HG03139 (cell line): ENCODE measurements at regions not wholly inside any gene's neighbourhood (a gene's known extent, or its start where the extent isn't known, plus 50 kb on each side); places are given as distances from the start of the nearest gene placed in this dataset.

Experiments
- ATAC-seq: cut with Tn5 transposase; IDR thresholded peaks from one replicate; pipeline ENCODE4 v1.9.1; 2021; ENCODE audit not compliant: unreplicated experiment

DNA sequence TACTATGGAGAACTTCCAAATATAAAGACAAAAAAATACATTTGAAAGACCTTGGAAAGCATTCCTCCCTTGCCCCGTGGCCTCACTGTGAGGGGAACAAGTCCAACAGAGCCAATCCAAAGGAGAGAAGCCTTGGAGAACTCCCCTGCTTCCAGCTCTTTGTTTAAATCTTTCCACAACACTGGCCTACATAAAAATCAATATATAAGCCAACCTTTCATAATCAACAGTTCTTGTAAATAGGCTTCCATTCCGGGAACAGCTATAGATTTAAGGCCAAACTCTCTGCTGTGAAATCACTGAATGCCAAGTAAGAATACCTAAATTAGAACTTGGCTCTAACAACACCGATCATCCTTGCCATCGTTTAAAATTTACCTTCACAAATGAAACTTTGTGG, 242.1 kb downstream of the HACE1 start:
- ATAC-seq: no peak

DNA sequence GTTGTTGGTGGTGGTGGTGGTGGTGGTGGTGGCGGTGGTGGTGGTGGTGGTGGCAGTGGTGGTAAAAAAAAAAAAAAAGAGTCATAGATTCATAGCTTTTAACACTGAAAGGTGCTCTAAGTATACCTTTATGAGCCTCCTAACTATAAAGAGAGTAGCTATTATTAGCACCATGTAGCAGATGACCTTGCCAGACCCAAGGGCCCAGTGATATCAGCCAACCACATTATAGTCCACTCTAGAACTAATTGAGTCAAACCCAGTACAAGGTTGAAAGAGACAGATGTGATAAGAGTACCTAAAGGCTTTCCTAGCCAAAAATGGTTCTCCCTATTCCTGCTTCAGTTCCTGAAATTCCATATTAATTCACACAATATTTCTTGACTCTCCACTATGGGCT, 245.3 kb downstream of the HACE1 start:
- no peak for ATAC-seq

DNA sequence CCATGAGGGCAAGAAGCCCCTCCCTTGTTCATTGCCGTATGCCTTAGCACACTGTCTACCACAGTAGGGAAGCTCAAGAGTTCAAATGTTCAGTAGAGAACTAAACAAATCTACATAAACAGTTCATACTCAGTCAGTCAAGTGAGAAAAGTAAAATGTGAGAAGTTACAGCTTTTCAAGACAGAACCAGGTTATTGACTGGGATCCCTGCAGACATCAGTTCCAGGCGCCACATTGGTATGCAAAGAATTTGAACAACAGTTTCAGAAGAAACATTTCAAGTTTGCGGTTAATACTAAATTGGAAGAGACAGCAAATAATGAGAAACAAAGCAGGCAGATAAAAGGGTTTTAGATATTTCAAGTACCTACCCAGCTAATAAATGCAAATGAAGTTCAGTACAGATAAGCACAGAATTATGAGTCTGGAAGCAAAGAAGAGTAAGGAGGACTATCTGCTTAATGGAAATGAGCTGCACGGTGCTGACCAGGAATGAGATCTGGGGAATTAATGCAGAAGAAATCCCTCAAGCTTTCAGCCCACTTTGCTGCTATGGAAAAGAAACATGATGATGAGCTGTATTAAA, 246.2 kb downstream of the HACE1 start:
- no peak for ATAC-seq

DNA sequence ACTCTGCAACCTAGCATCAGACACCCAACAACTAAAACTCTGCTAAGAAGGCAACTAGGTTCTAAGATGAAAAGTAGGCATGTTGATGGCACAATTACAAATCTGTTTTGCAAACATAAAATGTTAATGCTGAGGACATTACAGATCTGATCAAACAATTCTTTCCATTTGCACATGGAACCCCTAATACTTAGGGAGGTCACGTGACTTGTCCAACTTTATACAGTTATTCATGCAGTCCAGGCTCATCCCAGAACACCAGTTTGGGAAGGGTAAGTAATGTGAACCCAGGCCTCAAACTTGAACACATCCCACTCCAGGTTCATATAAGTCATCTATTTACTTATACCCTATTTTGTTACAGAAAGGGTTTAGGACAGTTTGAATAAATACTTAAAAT, 247.2 kb downstream of the HACE1 start:
- no peak for ATAC-seq

DNA sequence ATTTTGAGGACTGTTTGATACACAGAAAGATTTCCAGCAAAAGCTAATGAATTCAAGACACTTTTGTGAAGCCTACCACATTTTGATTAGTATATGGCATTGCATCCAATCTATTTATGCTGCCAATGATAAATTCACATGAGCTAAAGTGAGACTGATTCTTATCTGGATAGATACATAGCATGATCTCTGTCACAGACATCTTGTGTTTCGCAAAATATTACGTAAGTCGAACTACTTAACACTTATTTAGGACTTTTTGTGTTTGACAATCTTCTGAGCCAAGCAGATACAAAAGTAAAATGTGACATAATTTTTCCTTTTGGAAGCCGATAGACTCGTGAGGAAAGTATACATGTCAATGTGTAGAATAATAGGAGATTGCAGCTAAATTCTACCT, 251.6 kb downstream of the HACE1 start:
- no peak for ATAC-seq

DNA sequence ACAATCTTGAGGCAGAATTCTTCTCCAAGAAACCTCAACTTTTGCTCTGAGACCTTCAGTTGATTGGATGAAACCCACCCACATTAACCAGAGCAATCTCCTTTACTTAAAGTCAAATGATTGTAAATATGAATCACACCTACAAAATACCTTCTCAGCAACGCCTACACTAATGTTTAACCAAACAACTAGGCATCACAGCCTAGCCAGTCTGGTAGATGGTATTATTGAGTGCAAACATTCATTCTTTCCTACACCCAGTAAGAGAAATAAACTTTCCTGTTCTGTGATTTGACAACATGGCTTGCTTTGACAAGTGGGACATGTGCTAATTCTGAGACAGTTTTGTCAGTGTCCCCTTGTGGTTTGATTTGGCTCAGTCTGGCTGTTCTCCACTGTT, 252.2 kb downstream of the HACE1 start:
- ATAC-seq: no peak

DNA sequence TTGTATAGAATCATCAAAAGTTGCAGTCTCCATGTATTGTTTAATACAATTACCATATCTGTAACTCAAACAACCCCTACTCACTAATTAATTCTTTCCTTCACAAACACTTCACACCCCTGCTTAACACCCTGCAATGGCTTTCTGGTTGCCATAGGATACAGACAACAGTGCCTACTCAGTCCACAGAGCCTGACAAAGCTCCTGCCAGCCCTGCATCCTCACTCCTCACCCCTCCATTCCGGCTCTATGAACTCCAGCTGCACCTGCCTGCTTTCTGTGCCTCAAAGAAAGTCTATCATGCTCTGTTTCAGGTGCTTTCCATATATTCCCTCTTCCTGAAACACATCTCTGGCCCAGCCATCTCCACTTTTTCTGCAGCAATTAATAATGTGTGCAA, 253.4 kb downstream of the HACE1 start:
- ATAC-seq: no peak

DNA sequence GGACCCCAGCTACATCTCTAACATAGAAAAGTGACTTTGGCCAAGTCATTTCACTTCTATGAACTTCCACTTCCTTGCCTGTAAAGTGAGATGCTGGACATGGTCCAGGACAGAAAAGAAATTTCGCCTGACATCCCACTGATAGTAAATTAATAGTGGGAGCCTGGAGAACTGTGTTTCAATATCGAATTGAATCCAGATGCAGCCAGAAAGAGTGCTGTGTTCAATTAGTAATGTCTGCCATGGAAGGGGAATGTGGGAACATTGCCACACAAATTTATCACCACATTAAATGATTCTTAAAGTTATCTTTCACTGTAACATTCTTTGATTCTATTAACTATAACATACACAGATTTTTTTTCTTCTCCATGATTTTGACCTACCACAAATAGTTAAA, 255.0 kb downstream of the HACE1 start:
- no peak for ATAC-seq

DNA sequence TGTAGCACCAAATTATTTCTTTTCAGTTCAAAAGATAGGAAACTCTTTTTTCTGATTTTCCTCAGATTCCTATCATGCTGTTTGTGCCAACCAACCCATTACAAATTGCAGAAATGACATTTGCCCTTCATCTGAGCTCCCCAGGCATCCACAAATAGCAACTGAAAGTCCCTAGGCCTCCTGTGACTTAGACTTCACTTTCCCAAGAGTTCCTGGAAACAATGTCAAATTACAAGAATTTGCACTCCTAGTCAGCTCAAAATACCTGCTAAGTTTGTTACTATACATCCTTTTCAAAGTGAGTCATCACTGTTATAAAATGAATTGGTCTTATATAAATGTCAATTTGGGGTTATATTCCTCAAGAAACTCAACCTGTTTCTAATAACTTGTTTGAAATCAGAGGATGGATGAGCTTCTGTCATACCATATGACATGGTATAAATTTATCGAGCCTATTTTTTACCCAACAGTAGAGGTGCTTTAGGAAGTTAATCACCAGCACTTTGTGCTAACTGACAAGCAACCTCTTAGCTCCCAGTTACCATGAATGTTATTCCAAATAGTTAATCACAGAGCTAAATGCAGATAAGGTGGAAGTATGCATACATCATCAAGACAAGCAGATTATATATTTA, 256.5 kb downstream of the HACE1 start:
- no peak for ATAC-seq

DNA sequence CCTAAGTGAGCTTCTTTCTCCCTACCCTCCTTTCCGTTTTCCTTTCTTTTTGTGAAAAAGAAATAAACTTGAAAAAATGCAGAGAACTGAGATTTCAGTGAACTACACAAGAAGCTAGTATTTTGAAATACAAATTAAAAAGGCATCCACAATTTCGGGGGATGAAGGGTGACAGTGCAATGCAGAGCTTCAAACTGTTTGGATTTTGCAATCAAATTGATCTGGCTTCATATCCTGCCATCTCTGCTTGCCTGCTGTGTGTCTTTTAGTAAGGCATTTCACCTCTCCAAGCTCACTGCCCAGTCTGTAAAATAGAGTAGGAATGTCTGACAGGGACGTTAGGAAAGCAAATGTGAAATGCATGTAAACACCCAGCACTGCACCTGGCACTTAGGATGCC, 258.0 kb downstream of the HACE1 start:
- ATAC-seq: no peak

DNA sequence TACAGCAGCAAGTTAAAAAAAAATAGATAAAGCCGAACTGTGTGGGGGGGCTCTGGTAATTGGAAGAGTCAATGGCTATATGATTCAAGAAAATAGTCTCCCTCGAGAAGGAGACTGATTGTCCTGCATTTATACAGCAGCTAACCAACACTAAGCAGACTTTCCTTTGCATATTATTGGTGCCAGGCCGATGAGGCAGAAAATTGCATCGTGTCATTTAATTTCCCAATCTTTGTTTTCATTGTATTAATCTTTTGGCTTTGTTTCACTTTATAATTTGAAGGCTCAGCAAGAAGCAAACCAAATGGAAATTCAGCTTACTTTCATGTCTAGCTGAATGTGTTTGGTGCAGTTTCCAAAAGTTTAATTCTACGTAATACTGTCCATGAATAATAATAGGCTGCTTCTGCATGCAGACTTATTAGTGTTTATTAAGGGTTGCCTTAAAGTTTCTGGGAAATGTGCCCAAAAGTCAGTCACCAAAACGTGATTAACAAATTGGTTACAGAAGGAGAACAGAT, 258.5 kb downstream of the HACE1 start:
- no peak for ATAC-seq

DNA sequence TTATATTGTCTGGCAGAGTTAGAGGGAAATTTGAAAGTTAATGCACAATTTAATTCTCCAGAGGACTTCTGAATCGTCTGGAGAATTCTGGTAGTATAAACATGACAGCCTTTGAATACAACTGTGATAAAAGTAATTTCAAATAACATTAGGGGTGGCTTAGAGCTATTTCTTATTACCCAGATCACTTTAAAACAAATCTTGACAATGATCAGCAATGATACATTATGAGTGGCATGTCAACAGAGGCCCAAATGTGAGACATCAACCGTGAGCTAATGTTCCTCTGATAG, 259.1 kb downstream of the HACE1 start:
- ATAC-seq: no peak

DNA sequence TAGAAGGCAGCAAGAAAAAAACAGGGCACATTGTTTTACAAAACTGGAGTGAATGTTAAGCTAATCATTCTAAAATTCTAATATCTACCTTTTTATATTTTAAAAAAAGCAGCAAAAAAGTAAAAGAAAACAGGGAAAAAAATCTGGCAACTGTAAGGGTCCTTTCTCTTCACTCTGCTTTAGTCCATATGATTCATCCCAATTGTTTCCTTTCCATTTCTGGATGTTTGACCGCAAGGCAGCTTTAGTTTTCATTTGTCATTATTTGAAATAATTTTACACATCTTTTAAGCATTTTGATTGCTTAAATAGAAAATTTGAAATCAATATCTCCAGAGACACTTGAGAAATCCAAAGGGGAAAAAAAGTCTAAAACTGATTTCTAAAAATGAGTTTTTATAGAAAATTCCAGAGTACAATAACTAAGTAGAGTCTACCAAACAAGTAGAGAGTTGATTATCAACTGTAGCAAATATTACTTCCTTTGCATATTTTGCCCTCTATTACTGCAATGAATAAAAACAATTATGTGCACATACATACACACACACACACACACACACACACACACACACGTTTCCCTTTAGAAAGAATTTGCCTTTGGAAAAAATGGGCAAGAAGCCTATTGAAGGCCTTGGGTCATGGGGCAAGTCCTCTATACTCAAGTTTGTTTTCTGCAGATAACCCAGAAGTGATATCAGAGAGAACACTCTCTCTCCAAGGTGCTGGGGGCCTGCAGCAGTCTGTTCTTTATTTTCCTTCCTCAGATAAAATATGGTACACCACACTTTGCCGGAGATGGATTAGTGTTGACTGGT, 259.7 kb downstream of the HACE1 start:
- ATAC-seq: no peak

DNA sequence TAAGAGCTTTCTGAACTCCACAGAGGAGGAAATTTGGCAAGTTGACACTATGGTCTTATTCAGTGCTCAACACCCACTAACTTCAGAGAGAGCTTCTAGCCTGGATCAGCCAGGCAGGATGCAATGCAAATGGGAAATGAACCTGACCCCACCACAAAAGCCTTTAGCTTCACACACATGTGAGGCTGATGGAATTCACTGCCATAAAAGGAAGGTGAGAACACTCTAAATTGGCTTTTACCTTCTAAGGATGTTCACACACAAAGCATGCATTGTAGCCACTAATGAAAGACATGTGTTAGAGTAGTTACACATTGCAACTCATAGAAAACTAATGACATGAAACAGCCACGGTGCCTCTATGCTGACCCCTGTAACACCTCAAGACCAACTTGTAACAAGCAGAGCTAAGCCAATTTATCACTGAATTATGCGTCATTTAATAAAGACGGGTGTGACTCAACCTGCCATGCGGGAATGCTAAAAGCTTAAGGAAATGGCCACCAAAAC, 262.1 kb downstream of the HACE1 start:
- ATAC-seq: no peak

DNA sequence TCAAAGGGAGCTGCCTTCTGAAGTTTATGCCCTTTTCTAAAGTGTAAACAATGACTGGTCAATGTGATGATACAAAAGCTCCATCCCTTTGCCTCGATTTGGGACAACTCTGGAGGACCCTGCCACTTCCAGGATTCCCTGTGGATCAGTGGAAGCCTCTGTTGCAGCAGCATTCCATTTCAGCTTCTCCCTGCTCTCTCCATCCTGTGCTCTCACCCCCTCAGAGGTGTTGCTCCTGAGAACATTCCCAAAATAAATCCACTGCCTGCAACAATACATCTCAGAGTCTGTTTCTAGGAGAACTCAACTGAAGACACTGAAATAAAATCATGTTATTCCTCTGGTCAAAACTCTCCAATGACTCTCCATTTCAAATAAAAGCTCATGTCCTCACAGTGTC, 263.6 kb downstream of the HACE1 start:
- no peak for ATAC-seq

DNA sequence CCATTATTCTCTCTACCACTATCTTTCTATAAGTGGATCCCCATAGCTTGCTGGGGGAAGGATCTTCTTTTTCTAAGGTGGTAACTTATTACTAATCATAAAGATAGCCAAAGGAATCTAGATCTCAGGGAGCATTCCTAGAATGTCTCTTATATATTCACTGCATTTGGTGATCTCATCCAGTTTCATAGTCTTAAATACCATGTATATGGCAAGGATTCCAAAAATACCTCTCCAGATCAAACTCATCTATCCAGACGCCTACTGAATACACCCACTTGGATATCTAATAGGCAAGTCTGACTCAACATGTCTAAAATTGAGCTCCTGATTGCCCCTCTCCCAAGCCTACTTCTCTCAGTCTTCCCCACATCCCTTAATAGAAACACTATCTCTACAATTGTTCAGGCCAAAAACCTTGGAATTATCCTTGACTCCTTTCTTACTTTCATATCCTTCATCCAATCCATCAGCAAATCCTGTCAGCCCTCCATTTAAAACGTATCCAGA, 264.4 kb downstream of the HACE1 start:
- ATAC-seq: no peak

DNA sequence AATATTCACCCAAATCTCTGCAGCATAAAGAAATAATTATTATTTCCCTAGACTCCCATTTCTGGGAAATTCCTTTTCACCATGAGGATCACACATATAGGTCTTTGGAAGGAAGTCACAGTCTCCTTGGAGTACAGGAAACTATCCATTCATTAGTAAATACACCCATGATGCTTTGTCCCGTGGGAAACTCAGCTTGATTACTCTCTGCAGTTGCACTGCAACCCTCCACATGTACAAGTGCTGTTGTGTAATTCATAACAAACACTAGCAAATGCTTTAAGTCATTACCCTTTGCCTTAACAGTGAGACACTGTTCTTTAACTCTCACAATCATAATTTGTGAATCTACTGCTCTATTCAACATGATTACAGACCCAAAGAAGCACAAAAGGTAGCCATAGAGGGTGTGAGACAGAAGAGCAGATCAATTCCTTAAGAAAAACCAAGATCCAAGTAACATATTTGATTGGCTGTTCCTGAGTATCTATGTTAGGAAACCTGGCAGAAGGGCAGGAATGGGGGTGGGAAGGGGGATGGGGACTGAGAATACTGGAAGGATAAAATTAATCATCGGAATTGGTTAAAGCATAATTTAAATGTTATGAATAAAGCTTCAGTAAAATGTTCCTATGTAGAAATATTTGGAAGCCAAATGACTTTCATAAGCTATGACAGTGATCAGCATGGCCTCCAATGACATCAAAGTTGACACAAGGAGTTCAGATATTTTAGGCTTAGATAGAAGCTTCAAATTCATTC, 268.0 kb downstream of the HACE1 start:
- ATAC-seq: no peak

DNA sequence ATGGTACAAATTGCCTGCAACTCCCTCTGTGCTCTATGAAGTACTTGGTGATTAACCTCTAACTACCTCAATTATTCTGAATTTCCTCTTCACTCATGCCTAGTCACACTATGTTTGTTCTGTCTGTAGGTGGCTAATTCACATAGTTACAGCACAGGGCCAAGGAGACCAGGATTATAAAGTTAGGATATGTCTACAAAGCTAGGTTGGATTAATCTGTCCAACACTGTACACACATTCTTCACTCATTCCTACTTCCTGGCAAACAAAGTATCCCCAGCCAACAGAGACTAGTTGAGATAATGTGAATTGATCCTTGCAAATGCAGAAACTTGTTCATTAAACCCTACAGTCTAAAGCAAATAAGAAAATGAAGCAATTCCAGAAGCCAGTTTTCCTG, 269.8 kb downstream of the HACE1 start:
- ATAC-seq: no peak

DNA sequence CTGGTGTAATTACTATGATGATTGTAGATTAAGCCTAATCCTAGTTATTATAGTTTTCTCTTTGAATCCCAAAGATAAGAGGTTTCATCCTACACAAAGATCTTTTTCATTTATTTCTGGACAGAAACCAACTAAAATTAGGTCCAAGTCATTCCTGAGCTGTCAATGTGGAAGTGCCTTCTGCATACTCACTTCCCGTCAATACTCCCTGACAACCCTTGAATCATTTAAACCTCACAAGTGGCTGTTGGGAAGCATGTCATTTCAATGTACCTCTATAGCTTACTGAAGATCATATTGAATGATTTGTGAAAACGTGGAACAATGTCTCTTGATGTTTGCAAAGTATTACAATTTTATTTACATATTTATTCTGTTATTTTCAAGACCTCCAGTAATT, 274.1 kb downstream of the HACE1 start:
- no peak for ATAC-seq

DNA sequence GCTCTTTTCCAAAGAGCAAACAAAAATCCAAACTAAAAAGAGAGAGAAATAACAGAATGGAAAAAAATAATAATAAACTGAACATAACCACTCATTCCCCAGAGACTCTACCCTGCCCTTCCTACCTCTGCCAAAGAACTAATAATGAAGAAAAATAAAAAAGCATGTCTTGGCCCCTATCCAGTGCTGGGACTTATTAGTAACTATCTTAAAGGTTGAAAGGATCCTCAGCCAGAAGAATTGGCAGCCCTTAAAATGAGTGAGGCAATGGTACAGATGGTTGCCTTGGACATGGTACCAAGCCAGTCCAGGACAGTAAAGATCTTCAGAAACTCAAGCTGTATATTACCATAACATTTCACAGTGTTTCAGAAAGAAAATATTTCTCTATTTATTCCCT, 279.3 kb downstream of the HACE1 start:
- ATAC-seq: no peak

DNA sequence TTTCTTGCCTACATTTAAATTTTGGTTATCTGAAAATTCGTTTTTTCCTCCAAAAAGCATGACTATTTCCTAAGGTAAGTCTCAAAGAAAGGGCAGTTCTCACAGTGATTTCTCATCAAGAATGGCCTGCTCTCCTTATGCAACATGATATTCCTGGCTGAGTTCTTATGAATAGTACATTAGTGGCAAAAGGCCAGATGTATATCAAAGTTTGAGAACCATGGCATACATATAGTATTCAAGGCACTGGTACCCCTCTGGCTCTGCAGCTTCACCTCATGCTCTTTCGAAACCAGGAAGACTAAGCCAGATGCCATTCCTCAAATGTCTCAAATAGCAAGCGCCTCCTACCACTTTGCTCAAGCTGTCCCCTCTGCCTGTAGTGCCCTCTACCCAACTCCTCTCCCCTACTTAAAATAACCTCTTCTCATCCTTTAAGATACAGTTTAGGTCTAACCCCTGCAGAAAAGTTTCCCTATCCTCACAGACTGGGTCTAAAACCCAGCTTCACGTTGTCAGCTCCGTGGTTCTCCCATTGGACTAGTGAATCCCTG, 280.3 kb downstream of the HACE1 start:
- no peak for ATAC-seq
